ENCODE measurements at regions not wholly inside any gene's neighbourhood (a gene's known extent, or its start where the extent isn't known, plus 50 kb on each side); places are given as distances from the start of the nearest gene placed in this dataset.

- no peaks in the 10 kb centered on the region for H3K4me1 ChIP-seq (ENCODE audit: control insufficient read depth in 2 of 3, insufficient read depth in 2 of 3, low read depth in 1 of 3, low read length in 3 of 3)
- peaks cover 4% of the 10 kb centered on the region for H3K27me3 ChIP-seq (ENCODE audit: control insufficient read depth, insufficient read depth, low read length)
- no peak overlapping the region for H3K9ac ChIP-seq (ENCODE audit: low read length in 3 of 3)
- FAIRE-seq (no peak), DNase-seq (no peak)
- no peak overlapping the region for H3K27ac ChIP-seq (ENCODE audit: low read depth in 2 of 2, low read length in 2 of 2)
- H3K9me3 ChIP-seq (ENCODE audit: control insufficient read depth in 2 of 3, insufficient read depth in 1 of 3, low read length in 3 of 3), result peaks cover 0 to 7% (median 2%) of the 10 kb centered on the region in 3 donors
- no peaks in the 10 kb centered on the region for H3K36me3 ChIP-seq (ENCODE audit: control insufficient read depth in 2 of 3, insufficient read depth in 3 of 3, low read length in 3 of 3)
- no peak for TF ChIP-seq CTCF (IDR thresholded peaks at IDR 0.05; ENCODE audit: borderline replicate concordance, extremely low read depth, insufficient read depth)
- H3K4me3 ChIP-seq (ENCODE audit: low read length in 3 of 3), result no peak overlapping the region
- intact Hi-C loops (cut with DNase I), result no loop called here
Measured at GRCh38 chr16:54359081-54359480, 72.5 kb upstream of the IRX3 start.

GRCh38 chr16:54356391-54356790 is 69.8 kb upstream of the IRX3 start:
- Histone ChIP-seq H3K9me3 (ENCODE audit: control insufficient read depth in 2 of 3, insufficient read depth in 1 of 3, low read length in 3 of 3) (peaks cover 0 to 7% (median 2%) of the 10 kb centered on the region in 3 donors), H3K9ac (ENCODE audit: low read length in 3 of 3) (no peak overlapping the region), H3K27ac (ENCODE audit: low read depth in 2 of 2, low read length in 2 of 2) (no peak overlapping the region), H3K4me1 (ENCODE audit: control insufficient read depth in 2 of 3, insufficient read depth in 2 of 3, low read depth in 1 of 3, low read length in 3 of 3) (no peaks in the 10 kb centered on the region), H3K4me3 (ENCODE audit: low read length in 3 of 3) (no peak overlapping the region), H3K27me3 (ENCODE audit: control insufficient read depth, insufficient read depth, low read length) (no peaks in the 10 kb centered on the region), H3K36me3 (ENCODE audit: control insufficient read depth in 2 of 3, insufficient read depth in 3 of 3, low read length in 3 of 3) (no peaks in the 10 kb centered on the region)
- intact Hi-C loops (cut with DNase I), result no loop called here
- DNase-seq (no peak), FAIRE-seq (no peak)
- no peak for TF ChIP-seq CTCF (IDR thresholded peaks at IDR 0.05; ENCODE audit: borderline replicate concordance, extremely low read depth, insufficient read depth)

- DNase-seq (no peak), FAIRE-seq (no peak)
- intact Hi-C loops (cut with DNase I), result no loop called here
- Histone ChIP-seq H3K9me3 (ENCODE audit: control insufficient read depth in 2 of 3, insufficient read depth in 1 of 3, low read length in 3 of 3) (peaks cover 0 to 7% (median 2%) of the 10 kb centered on the region in 3 donors), H3K9ac (ENCODE audit: low read length in 3 of 3) (no peak overlapping the region), H3K27ac (ENCODE audit: low read depth in 2 of 2, low read length in 2 of 2) (no peak overlapping the region), H3K4me1 (ENCODE audit: control insufficient read depth in 2 of 3, insufficient read depth in 2 of 3, low read depth in 1 of 3, low read length in 3 of 3) (no peaks in the 10 kb centered on the region), H3K4me3 (ENCODE audit: low read length in 3 of 3) (no peak overlapping the region), H3K27me3 (ENCODE audit: control insufficient read depth, insufficient read depth, low read length) (no peaks in the 10 kb centered on the region), H3K36me3 (ENCODE audit: control insufficient read depth in 2 of 3, insufficient read depth in 3 of 3, low read length in 3 of 3) (no peaks in the 10 kb centered on the region)
- no peak for TF ChIP-seq CTCF (IDR thresholded peaks at IDR 0.05; ENCODE audit: borderline replicate concordance, extremely low read depth, insufficient read depth)
Measured at GRCh38 chr16:54355251-54355650, 68.7 kb upstream of the IRX3 start.

- peaks cover 0 to 12% (median 2%) of the 10 kb centered on the region in 3 donors for H3K9me3 ChIP-seq (ENCODE audit: control insufficient read depth in 2 of 3, insufficient read depth in 1 of 3, low read length in 3 of 3)
- no peaks in the 10 kb centered on the region for H3K27me3 ChIP-seq (ENCODE audit: control insufficient read depth, insufficient read depth, low read length)
- H3K4me1 ChIP-seq (ENCODE audit: control insufficient read depth in 2 of 3, insufficient read depth in 2 of 3, low read depth in 1 of 3, low read length in 3 of 3), result no peaks in the 10 kb centered on the region
- H3K36me3 ChIP-seq (ENCODE audit: control insufficient read depth in 2 of 3, insufficient read depth in 3 of 3, low read length in 3 of 3), result no peaks in the 10 kb centered on the region
- no peak overlapping the region for H3K9ac ChIP-seq (ENCODE audit: low read length in 3 of 3)
- intact Hi-C loops (cut with DNase I), result no loop called here
- H3K4me3 ChIP-seq (ENCODE audit: low read length in 3 of 3), result no peak overlapping the region
- DNase-seq (no peak), FAIRE-seq (no peak)
- no peak for TF ChIP-seq CTCF (IDR thresholded peaks at IDR 0.05; ENCODE audit: borderline replicate concordance, extremely low read depth, insufficient read depth)
- no peak overlapping the region for H3K27ac ChIP-seq (ENCODE audit: low read depth in 2 of 2, low read length in 2 of 2)
Measured at GRCh38 chr16:54353097-54353496, 66.5 kb upstream of the IRX3 start.
